GM12878 (cell line): ENCODE measurements at regions not wholly inside any gene's neighbourhood (a gene's known extent, or its start where the extent isn't known, plus 50 kb on each side); places are given as distances from the start of the nearest gene placed in this dataset.

Experiments
- BRCA1 ChIP-seq: IDR thresholded peaks from 2 replicates; pipeline ENCODE4 v1.6.1; 2011; ENCODE audit warnings: low read depth, low read length, improper control_type of control experiment
- NFIC ChIP-seq: IDR thresholded peaks from 2 replicates; pipeline ENCODE4 v1.6.1; 2012; ENCODE audit warnings: low read depth, mild to moderate bottlenecking, inconsistent platforms, low read length, moderate library complexity
- POLR2A ChIP-seq: IDR thresholded peaks from 2 replicates; pipeline ENCODE4 v1.6.1; 2011; ENCODE audit warnings: low read depth, mild to moderate bottlenecking, low read length
- SIN3A ChIP-seq: IDR thresholded peaks from 2 replicates; pipeline ENCODE4 v1.6.1; 2012; ENCODE audit warnings: low read depth, low read length, improper control_type of control experiment
- ZNF274 ChIP-seq: IDR thresholded peaks from one replicate; pipeline ENCODE4 v1.8.0; 2011; ENCODE audit not compliant: insufficient read length, insufficient read depth
- ZSCAN29 ChIP-seq: fragments of 450-650 bp; IDR thresholded peaks from 2 replicates; pipeline ENCODE4 v1.6.1; 2017; ENCODE audit warnings: mild to moderate bottlenecking, moderate library complexity
- ZZZ3 ChIP-seq: IDR thresholded peaks from 2 replicates; pipeline ENCODE4 v1.6.1; 2011; ENCODE audit warnings: low read depth; ENCODE audit not compliant: control insufficient read depth, insufficient read length

DNA sequence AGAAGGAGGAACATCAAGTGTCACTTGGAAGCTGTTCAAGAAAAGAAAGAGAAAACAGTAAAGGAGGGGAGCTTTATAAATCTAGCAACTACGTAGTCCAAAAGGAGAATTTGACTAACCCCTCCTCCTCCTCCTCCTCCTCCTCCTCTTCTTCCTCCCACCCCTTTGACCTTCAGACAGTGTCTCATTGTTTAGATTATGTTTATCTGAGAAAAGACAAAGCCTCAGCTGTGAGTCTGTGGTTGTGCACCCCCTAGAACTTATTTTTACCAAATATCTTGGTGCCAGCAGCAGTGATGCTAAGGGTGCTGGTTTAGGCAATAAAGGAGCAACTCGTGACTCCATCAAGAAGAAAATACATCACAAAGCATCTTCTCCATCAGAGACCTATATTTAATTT, 68.9 kb upstream of the BMP2K start:
- TF ChIP-seq ZSCAN29 (no peak), POLR2A (no peak), SIN3A (no peak), NFIC (no peak), ZNF274 (no peak), ZZZ3 (no peak), BRCA1 (no peak)
